ENCODE measurements at regions not wholly inside any gene's neighbourhood (a gene's known extent, or its start where the extent isn't known, plus 50 kb on each side); places are given as distances from the start of the nearest gene placed in this dataset.

GRCh38 chr16:16881814-16882213, 502.9 kb downstream of the NPIPA7 start:
- H3K36me3 Mint-ChIP-seq (ENCODE audit: low read depth): no peaks in the 10 kb centered on the region
- H3K4me1 Mint-ChIP-seq (ENCODE audit: low read depth): no peaks in the 10 kb centered on the region
- H3K27ac Mint-ChIP-seq: no peak overlapping the region
- H3K27me3 Mint-ChIP-seq (ENCODE audit: low read depth): peaks cover 1% of the 10 kb centered on the region
- no peak for DNase-seq (ENCODE audit: low spot score)
- intact Hi-C loops (cut with micrococcal nuclease): no loop called here
- H3K9me3 Mint-ChIP-seq: no peaks in the 10 kb centered on the region
- no peak overlapping the region for H3K4me3 Mint-ChIP-seq (ENCODE audit: low read depth)

GRCh38 chr16:16882766-16883165, 503.8 kb downstream of the NPIPA7 start:
- no peaks in the 10 kb centered on the region for H3K4me1 Mint-ChIP-seq (ENCODE audit: low read depth)
- no peak overlapping the region for H3K4me3 Mint-ChIP-seq (ENCODE audit: low read depth)
- H3K27ac Mint-ChIP-seq: no peak overlapping the region
- no peaks in the 10 kb centered on the region for H3K36me3 Mint-ChIP-seq (ENCODE audit: low read depth)
- H3K9me3 Mint-ChIP-seq: no peaks in the 10 kb centered on the region
- no peak for DNase-seq (ENCODE audit: low spot score)
- intact Hi-C loops (cut with micrococcal nuclease): no loop called here
- H3K27me3 Mint-ChIP-seq (ENCODE audit: low read depth): peaks cover 1% of the 10 kb centered on the region

GRCh38 chr16:16884451-16884850, 505.5 kb downstream of the NPIPA7 start:
- DNase-seq (ENCODE audit: low spot score): no peak

GRCh38 chr16:16887193-16887592, 508.3 kb downstream of the NPIPA7 start:
- Mint-ChIP-seq H3K9me3 (no peaks in the 10 kb centered on the region), H3K4me3 (ENCODE audit: low read depth) (no peak overlapping the region)
- intact Hi-C loops (cut with micrococcal nuclease): no loop called here

More at GRCh38 chr16:16884451-16884850, 505.5 kb downstream of the NPIPA7 start:
- peaks cover 1% of the 10 kb centered on the region for H3K27me3 Mint-ChIP-seq (ENCODE audit: low read depth)
- no peak overlapping the region for H3K4me3 Mint-ChIP-seq (ENCODE audit: low read depth)
- intact Hi-C loops (cut with micrococcal nuclease): no loop called here
- no peaks in the 10 kb centered on the region for H3K9me3 Mint-ChIP-seq
- H3K36me3 Mint-ChIP-seq (ENCODE audit: low read depth): no peaks in the 10 kb centered on the region
- no peaks in the 10 kb centered on the region for H3K4me1 Mint-ChIP-seq (ENCODE audit: low read depth)
- no peak overlapping the region for H3K27ac Mint-ChIP-seq

GRCh38 chr16:16890964-16891363, 512.0 kb downstream of the NPIPA7 start:
- no peaks in the 10 kb centered on the region for H3K9me3 Mint-ChIP-seq
- no peak for DNase-seq (ENCODE audit: low spot score)
- H3K27ac Mint-ChIP-seq: no peak overlapping the region
- no peaks in the 10 kb centered on the region for H3K4me1 Mint-ChIP-seq (ENCODE audit: low read depth)
- no peaks in the 10 kb centered on the region for H3K36me3 Mint-ChIP-seq (ENCODE audit: low read depth)
- H3K4me3 Mint-ChIP-seq (ENCODE audit: low read depth): no peak overlapping the region
- intact Hi-C loops (cut with micrococcal nuclease): no loop called here
- no peaks in the 10 kb centered on the region for H3K27me3 Mint-ChIP-seq (ENCODE audit: low read depth)

More at GRCh38 chr16:16887193-16887592, 508.3 kb downstream of the NPIPA7 start:
- DNase-seq (ENCODE audit: low spot score): no peak
- Mint-ChIP-seq H3K27ac (no peak overlapping the region), H3K27me3 (ENCODE audit: low read depth) (peaks cover 1% of the 10 kb centered on the region), H3K36me3 (ENCODE audit: low read depth) (no peaks in the 10 kb centered on the region), H3K4me1 (ENCODE audit: low read depth) (no peaks in the 10 kb centered on the region)

GRCh38 chr16:16904601-16905000, 525.7 kb downstream of the NPIPA7 start:
- Mint-ChIP-seq H3K27ac (no peak overlapping the region), H3K9me3 (peaks cover 17% of the 10 kb centered on the region), H3K27me3 (ENCODE audit: low read depth) (peaks cover 1% of the 10 kb centered on the region), H3K36me3 (ENCODE audit: low read depth) (no peaks in the 10 kb centered on the region), H3K4me1 (ENCODE audit: low read depth) (no peaks in the 10 kb centered on the region), H3K4me3 (ENCODE audit: low read depth) (no peak overlapping the region)
- intact Hi-C loops (cut with micrococcal nuclease): no loop called here
- no peak for DNase-seq (ENCODE audit: low spot score)

GRCh38 chr16:16905850-16906249, 526.9 kb downstream of the NPIPA7 start:
- DNase-seq (ENCODE audit: low spot score): no peak
- Mint-ChIP-seq H3K4me3 (ENCODE audit: low read depth) (no peak overlapping the region), H3K36me3 (ENCODE audit: low read depth) (no peaks in the 10 kb centered on the region), H3K9me3 (peaks cover 8% of the 10 kb centered on the region), H3K27me3 (ENCODE audit: low read depth) (peaks cover 1% of the 10 kb centered on the region), H3K4me1 (ENCODE audit: low read depth) (no peaks in the 10 kb centered on the region), H3K27ac (no peak overlapping the region)
- intact Hi-C loops (cut with micrococcal nuclease): no loop called here

- Mint-ChIP-seq H3K27me3 (ENCODE audit: low read depth) (peaks cover 1% of the 10 kb centered on the region), H3K27ac (no peak overlapping the region), H3K4me1 (ENCODE audit: low read depth) (no peaks in the 10 kb centered on the region)
Observed at GRCh38 chr16:16907089-16907488, 528.1 kb downstream of the NPIPA7 start.

GRCh38 chr16:16908077-16908476, 529.1 kb downstream of the NPIPA7 start:
- Mint-ChIP-seq H3K4me1 (ENCODE audit: low read depth) (no peaks in the 10 kb centered on the region), H3K27ac (no peak overlapping the region), H3K9me3 (no peaks in the 10 kb centered on the region), H3K4me3 (ENCODE audit: low read depth) (no peak overlapping the region), H3K27me3 (ENCODE audit: low read depth) (peaks cover 1% of the 10 kb centered on the region), H3K36me3 (ENCODE audit: low read depth) (no peaks in the 10 kb centered on the region)
- intact Hi-C loops (cut with micrococcal nuclease): no loop called here
- DNase-seq (ENCODE audit: low spot score): no peak

More at GRCh38 chr16:16907089-16907488, 528.1 kb downstream of the NPIPA7 start:
- intact Hi-C loops (cut with micrococcal nuclease): no loop called here
- DNase-seq (ENCODE audit: low spot score): no peak
- Mint-ChIP-seq H3K4me3 (ENCODE audit: low read depth) (no peak overlapping the region), H3K9me3 (peaks cover 4% of the 10 kb centered on the region), H3K36me3 (ENCODE audit: low read depth) (no peaks in the 10 kb centered on the region)

- Mint-ChIP-seq H3K36me3 (ENCODE audit: low read depth) (no peaks in the 10 kb centered on the region), H3K27me3 (ENCODE audit: low read depth) (peaks cover under 1% of the 10 kb centered on the region), H3K4me3 (ENCODE audit: low read depth) (no peak overlapping the region), H3K9me3 (no peaks in the 10 kb centered on the region), H3K27ac (no peak overlapping the region), H3K4me1 (ENCODE audit: low read depth) (no peaks in the 10 kb centered on the region)
- intact Hi-C loops (cut with micrococcal nuclease): no loop called here
- DNase-seq (ENCODE audit: low spot score): no peak
Observed at GRCh38 chr16:16909126-16909525, 530.2 kb downstream of the NPIPA7 start.

- H3K4me3 Mint-ChIP-seq (ENCODE audit: low read depth): no peak overlapping the region
- DNase-seq (ENCODE audit: low spot score): no peak
- H3K27me3 Mint-ChIP-seq (ENCODE audit: low read depth): no peaks in the 10 kb centered on the region
- H3K27ac Mint-ChIP-seq: no peak overlapping the region
- intact Hi-C loops (cut with micrococcal nuclease): no loop called here
- H3K9me3 Mint-ChIP-seq: no peaks in the 10 kb centered on the region
- H3K4me1 Mint-ChIP-seq (ENCODE audit: low read depth): no peaks in the 10 kb centered on the region
- H3K36me3 Mint-ChIP-seq (ENCODE audit: low read depth): no peaks in the 10 kb centered on the region
Observed at GRCh38 chr16:16910666-16911065, 531.7 kb downstream of the NPIPA7 start.

GRCh38 chr16:16915771-16916170, 536.8 kb downstream of the NPIPA7 start:
- intact Hi-C loops (cut with micrococcal nuclease): no loop called here
- DNase-seq (ENCODE audit: low spot score): no peak
- H3K4me3 Mint-ChIP-seq (ENCODE audit: low read depth): no peak overlapping the region
- no peaks in the 10 kb centered on the region for H3K4me1 Mint-ChIP-seq (ENCODE audit: low read depth)
- H3K27ac Mint-ChIP-seq: no peak overlapping the region
- no peaks in the 10 kb centered on the region for H3K36me3 Mint-ChIP-seq (ENCODE audit: low read depth)
- H3K27me3 Mint-ChIP-seq (ENCODE audit: low read depth): no peaks in the 10 kb centered on the region
- no peaks in the 10 kb centered on the region for H3K9me3 Mint-ChIP-seq

GRCh38 chr16:16917191-16917785, 538.3 kb downstream of the NPIPA7 start:
- no peaks in the 10 kb centered on the region for H3K27me3 Mint-ChIP-seq (ENCODE audit: low read depth)
- H3K4me1 Mint-ChIP-seq (ENCODE audit: low read depth): no peaks in the 10 kb centered on the region
- intact Hi-C loops (cut with micrococcal nuclease): no loop called here

GRCh38 chr16:16923479-16923878, 544.5 kb downstream of the NPIPA7 start:
- intact Hi-C loops (cut with micrococcal nuclease): no loop called here
- Mint-ChIP-seq H3K9me3 (no peaks in the 10 kb centered on the region), H3K27me3 (ENCODE audit: low read depth) (peaks cover 1% of the 10 kb centered on the region), H3K4me3 (ENCODE audit: low read depth) (no peak overlapping the region), H3K27ac (no peak overlapping the region), H3K36me3 (ENCODE audit: low read depth) (no peaks in the 10 kb centered on the region), H3K4me1 (ENCODE audit: low read depth) (no peaks in the 10 kb centered on the region)
- DNase-seq (ENCODE audit: low spot score): no peak

More at GRCh38 chr16:16917191-16917785, 538.3 kb downstream of the NPIPA7 start:
- Mint-ChIP-seq H3K36me3 (ENCODE audit: low read depth) (no peaks in the 10 kb centered on the region), H3K27ac (no peak overlapping the region), H3K4me3 (ENCODE audit: low read depth) (no peak overlapping the region), H3K9me3 (no peaks in the 10 kb centered on the region)
- no peak for DNase-seq (ENCODE audit: low spot score)
